ENCODE measurements at regions not wholly inside any gene's neighbourhood (a gene's known extent, or its start where the extent isn't known, plus 50 kb on each side); places are given as distances from the start of the nearest gene placed in this dataset.

GRCh38 chrX:38868321-38868720 is 67.1 kb downstream of the MID1IP1 start:
- TF ChIP-seq CTCF (IDR thresholded peaks at IDR 0.05; ENCODE audit: low read depth, low read length, missing input control), result no peak
- TF ChIP-seq JUND (IDR thresholded peaks at IDR 0.05), result no peak
- TF ChIP-seq TAF1 (conservative IDR thresholded peaks at IDR 0.05), result no peak
- TF ChIP-seq YY1 (IDR thresholded peaks at IDR 0.05), result no peak
- no peak for TF ChIP-seq RAD21 (IDR thresholded peaks at IDR 0.05)
- TF ChIP-seq RXRA (IDR thresholded peaks at IDR 0.05), result no peak
- no peak for TF ChIP-seq NR2F2 (IDR thresholded peaks at IDR 0.05)
- no peak for TF ChIP-seq FOXA1 (IDR thresholded peaks at IDR 0.05)
- no peak for TF ChIP-seq REST (IDR thresholded peaks at IDR 0.05)
- no peak for TF ChIP-seq ZBTB33 (IDR thresholded peaks at IDR 0.05)
- TF ChIP-seq SP1 (IDR thresholded peaks at IDR 0.05), result no peak
